NCI-H748 treated with DMSO at 0.1 percent for 48 hours (cell line): ENCODE measurements at regions not wholly inside any gene's neighbourhood (a gene's known extent, or its start where the extent isn't known, plus 50 kb on each side); places are given as distances from the start of the nearest gene placed in this dataset.

Experiments
- DNase-seq: peaks from one replicate; lab custom pipeline; 2025; lab: John Stamatoyannopoulos, UW

DNA sequence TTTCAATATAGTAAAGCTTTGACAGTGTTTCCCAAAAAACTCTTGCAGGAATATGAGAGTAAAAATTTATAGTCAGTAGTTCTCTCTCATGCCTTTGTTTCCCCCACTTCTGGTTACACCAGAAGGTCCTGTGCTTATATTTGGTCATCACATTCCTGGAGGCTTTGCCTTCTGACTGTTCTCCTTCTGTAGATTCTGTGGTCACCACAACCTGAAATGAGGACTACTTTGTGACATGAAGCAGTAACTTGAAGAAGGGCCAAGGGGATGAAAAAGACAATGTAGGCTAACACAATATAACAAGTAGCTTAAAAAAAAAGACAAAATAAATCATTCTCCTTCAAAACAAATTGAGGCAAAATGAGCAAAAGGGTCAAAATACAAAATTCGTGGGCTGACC, 366.2 kb upstream of the NR3C2 start:
- DNase-seq: no peak

GRCh38 chr4:148800940-148801339, 358.7 kb upstream of the NR3C2 start:
- DNase-seq: no peak

- no peak for DNase-seq
Observed at GRCh38 chr4:148800336-148800885, 358.2 kb upstream of the NR3C2 start.

- no peak for DNase-seq
Observed at GRCh38 chr4:148795156-148795864, 353.1 kb upstream of the NR3C2 start.

DNA sequence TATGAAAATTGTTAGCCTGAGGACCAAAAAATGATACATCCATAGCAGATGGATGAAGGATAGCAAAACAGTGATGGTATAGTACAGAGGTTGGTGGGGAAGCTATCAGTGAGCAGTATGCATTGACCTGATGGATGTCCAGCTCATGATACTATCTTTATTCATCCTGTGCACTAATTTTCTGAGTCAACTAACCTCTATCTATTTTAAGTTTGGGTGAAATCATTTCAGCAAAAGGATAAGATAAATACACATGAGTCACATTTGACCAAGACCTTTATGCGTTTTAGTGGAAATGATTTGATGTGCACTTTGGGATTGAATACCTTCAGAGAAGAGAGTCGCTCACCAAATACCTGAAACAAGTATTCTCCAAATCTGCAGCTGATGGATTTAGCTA, 351.0 kb upstream of the NR3C2 start:
- DNase-seq: no peak

DNA sequence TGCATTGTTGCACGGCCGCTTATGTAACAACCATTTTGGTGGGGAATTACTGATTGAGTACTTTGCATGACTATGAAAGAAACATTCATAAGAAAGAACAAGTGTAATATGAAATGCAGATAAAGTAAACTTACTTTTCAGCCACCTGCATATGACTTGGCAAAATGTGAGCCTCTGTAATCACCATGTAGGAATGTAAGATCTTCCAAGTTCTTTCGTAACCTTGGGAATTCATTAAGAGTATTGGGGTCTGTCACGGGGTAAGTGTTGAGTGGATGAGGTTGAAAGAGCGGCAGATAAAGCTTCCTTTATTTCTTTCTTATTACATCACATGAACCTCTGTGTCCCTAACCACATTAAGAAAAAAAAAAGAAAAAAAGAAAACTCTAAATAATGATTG, 348.5 kb upstream of the NR3C2 start:
- no peak for DNase-seq

- no peak for DNase-seq
Observed at GRCh38 chr4:148790246-148790645, 348.0 kb upstream of the NR3C2 start.

DNA sequence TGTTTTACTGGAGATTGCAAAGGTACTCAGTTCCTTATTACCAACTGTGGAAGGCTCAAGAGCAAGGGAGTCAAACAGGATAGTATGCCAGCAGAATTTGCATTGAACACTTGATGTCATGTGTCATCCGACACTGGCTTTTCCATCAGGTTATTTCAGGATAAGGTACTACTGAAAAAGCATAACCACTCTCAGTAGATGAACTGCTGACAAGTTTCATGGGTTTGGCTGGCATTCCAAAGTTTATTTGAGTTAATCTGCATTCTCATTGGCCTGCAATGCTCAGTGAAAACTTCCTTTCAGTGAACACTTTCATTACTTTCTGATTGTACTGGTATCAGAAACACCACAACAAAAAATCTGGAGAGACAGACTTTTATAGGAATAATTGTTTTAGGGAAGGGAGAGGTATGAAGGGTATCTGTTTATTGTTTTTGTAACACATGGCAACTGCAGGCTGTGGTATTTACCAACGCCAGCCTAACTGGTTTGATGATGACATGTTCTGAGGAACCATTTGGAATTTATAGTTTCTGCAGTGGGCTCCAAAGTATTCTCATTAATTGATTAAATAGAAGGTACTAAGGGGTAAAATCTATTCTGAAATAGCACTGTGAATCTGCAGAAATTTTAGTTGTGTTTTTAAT, 345.7 kb upstream of the NR3C2 start:
- DNase-seq: no peak

DNA sequence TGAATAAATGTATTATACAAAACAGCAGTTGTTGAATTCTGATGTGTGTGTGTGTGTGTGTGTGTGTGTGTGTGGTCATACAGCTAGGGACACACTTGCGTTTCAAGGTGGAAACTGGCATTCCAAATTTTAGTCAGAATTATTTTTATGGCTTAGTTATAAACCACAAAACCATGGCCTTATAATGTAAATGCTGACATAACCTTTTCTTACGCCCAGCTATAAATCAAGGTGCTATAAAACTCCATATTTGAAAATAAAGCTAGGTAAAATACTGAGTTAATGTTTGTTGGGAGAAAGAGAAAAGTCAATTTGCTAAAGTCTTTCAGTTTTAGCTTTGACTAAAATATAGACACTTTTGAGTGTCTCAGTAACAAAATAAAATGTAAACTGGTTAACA, 345.1 kb upstream of the NR3C2 start:
- no peak for DNase-seq

GRCh38 chr4:148786699-148787098, 344.5 kb upstream of the NR3C2 start:
- no peak for DNase-seq

DNA sequence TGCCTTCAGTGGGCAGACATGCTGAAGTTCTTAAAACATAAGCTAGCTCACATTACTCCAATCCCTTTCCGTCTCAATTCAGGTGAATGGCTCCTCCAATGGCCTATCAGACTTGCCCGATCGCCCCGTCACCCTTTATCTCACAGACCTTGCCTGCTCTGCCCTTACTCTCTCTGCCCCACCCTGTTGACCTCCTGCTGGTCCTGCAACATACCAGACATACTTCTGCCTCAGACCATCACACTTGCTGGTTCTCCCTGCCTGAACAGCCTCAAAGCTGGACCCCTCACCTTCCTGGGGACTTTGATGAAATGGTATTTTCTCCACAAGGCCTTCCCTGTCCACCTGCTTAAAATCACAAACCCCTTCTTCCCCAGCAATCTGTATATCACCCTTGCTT, 340.1 kb upstream of the NR3C2 start:
- no peak for DNase-seq

DNA sequence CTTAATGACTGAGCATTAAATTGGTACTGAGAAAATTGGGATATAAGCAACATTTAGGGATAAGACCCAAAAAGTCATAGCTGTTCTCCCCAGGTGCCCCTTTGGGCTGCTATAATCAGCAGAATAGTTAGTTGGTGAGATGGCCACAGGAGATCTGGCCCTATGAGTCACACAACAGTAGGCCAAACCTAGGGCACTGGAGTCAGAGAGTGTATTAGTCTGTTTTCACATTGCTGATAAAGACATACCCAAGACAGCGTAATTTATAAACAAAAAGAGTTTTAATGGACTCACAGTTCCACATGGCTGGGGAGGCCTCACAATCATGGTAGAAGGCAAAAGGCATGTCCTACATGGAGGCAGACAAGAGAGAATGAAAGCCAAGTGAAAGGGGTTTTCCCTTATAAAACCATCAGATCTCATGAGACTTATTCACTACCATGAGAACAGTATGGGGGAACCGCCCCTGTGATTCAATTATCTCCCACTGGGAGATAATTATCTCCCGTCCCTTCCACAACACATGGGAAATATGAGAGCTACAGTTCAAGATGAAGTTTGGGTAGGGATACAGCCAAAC, 338.3 kb upstream of the NR3C2 start:
- no peak for DNase-seq

- DNase-seq: no peak
Observed at GRCh38 chr4:148779771-148780170, 337.6 kb upstream of the NR3C2 start.

- DNase-seq: no peak
Observed at GRCh38 chr4:148778980-148779675, 336.9 kb upstream of the NR3C2 start.

- no peak for DNase-seq
Observed at GRCh38 chr4:148776941-148777340, 334.7 kb upstream of the NR3C2 start.

- DNase-seq: no peak
Observed at GRCh38 chr4:148774134-148774533, 331.9 kb upstream of the NR3C2 start.

GRCh38 chr4:148773313-148773712, 331.1 kb upstream of the NR3C2 start:
- DNase-seq: no peak

GRCh38 chr4:148770848-148771247, 328.6 kb upstream of the NR3C2 start:
- no peak for DNase-seq

DNA sequence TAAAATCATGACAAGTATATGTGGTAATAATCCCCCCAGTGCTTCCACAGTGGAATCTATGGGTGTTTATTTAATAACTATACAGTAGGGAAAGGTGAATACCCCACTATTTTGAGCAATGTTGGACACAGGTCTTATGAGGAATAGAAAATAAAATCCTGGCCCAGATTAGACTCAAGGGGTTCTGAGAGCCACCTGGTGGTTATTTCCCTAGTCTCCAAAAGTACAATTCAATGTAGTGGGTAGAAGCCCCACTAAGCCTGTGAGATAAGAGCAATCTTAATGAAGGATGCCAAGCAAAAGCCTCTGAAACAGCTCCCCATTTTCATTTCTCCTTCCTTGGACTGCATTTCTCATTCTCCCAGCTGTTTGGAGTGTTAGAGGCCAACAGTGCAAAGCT, 328.2 kb upstream of the NR3C2 start:
- no peak for DNase-seq

DNA sequence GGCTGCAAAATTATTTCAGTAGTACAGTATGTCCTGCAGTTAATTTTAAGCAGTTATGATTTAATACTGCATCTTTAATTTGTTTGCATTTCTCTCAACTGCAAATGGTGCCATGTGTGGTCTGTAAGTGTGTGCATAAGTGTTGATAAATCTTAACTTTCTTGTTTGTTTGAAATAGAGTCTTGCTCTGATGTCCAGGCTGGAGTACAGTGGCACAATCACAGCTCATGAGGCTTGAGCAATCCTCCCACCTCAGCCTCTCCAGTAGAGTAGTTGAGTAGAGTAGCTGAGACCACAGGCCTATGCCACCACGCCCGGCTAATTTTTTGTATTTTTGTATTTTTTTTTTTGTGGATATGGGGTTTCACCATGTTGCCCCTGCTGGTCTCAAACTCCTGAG, 322.5 kb upstream of the NR3C2 start:
- no peak for DNase-seq

- DNase-seq: no peak
Observed at GRCh38 chr4:148757171-148757570, 315.0 kb upstream of the NR3C2 start.

- no peak for DNase-seq
Observed at GRCh38 chr4:148749403-148749802, 307.2 kb upstream of the NR3C2 start.
